Mesothelial cell of epicardium (in vitro differentiated cells): ENCODE measurements at regions not wholly inside any gene's neighbourhood (a gene's known extent, or its start where the extent isn't known, plus 50 kb on each side); places are given as distances from the start of the nearest gene placed in this dataset.
"Not testable (repeated sequence)": the region's sequence is repeated elsewhere in the genome, so short reads cannot be mapped to it uniquely, and the experiment has no call there.

Experiments
- DNase-seq, 2 experiments: peaks; one replicate each; pipeline ENCODE4 v3.0.0; 2021; ENCODE audit warnings: low spot score in 2 of 2; ENCODE audit not compliant: unreplicated experiment in 2 of 2
- H3K27ac Mint-ChIP-seq: 2 replicates; pipeline ENCODE4 v1.8.0; 2021; ENCODE audit warnings: mixed read lengths
- H3K27me3 Mint-ChIP-seq: 2 replicates; pipeline ENCODE4 v1.8.0; 2021; ENCODE audit warnings: low read depth, mixed read lengths
- H3K36me3 Mint-ChIP-seq: 2 replicates; pipeline ENCODE4 v1.8.0; 2021; ENCODE audit warnings: mixed read lengths
- H3K4me1 Mint-ChIP-seq: 2 replicates; pipeline ENCODE4 v1.8.0; 2021; ENCODE audit warnings: mixed read lengths
- H3K4me3 Mint-ChIP-seq: 2 replicates; pipeline ENCODE4 v1.8.0; 2021; ENCODE audit warnings: mild to moderate bottlenecking, moderate library complexity, mixed read lengths
- H3K9me3 Mint-ChIP-seq: 2 replicates; pipeline ENCODE4 v1.8.0; 2021; ENCODE audit warnings: mixed read lengths
- TF ChIP-seq, protein P1 (sequence below): fragments of 200-600 bp; sonication (generic); IDR thresholded peaks from one replicate; pipeline ENCODE4 v1.5.0; 2021; ENCODE audit warnings: antibody characterized with exemption; ENCODE audit not compliant: unreplicated experiment

DNA sequence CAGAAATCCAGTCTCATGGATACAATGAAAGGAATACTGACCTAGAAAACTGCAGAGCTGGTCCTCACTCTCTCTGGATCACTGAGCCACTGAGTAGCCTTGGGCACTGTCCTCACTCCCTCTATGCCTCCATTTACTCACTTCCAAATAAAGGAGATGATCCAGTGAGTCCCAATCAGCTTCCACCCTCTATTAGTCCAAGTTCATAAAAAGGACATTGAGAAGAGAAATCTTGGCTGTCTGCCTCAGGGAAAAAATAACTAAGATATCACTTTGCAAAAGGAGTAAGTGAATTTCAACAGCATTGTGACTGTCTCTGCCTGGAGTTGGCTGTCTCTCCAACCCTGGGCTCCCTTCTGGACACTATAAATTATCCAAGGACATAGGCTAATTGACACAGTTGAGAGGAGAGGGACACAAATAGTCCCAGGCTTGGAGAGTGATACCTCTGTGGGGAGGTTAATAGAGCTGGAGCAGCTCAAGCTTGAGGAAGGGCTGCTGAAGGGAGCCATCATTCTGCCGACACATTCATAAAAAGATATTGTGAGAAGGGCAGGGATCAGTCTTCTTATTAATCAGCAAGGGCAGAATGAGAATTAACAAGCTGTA lies 572.3 kb downstream of the RAB28 start:
- Mint-ChIP-seq H3K4me3 (no peak overlapping the region), H3K27me3 (no peaks in the 10 kb centered on the region), H3K9me3 (peaks cover 21% of the 10 kb centered on the region), H3K4me1 (no peaks in the 10 kb centered on the region), H3K36me3 (no peaks in the 10 kb centered on the region), H3K27ac (no peak overlapping the region)
- DNase-seq = no peak
- TF ChIP-seq, protein P1, sequence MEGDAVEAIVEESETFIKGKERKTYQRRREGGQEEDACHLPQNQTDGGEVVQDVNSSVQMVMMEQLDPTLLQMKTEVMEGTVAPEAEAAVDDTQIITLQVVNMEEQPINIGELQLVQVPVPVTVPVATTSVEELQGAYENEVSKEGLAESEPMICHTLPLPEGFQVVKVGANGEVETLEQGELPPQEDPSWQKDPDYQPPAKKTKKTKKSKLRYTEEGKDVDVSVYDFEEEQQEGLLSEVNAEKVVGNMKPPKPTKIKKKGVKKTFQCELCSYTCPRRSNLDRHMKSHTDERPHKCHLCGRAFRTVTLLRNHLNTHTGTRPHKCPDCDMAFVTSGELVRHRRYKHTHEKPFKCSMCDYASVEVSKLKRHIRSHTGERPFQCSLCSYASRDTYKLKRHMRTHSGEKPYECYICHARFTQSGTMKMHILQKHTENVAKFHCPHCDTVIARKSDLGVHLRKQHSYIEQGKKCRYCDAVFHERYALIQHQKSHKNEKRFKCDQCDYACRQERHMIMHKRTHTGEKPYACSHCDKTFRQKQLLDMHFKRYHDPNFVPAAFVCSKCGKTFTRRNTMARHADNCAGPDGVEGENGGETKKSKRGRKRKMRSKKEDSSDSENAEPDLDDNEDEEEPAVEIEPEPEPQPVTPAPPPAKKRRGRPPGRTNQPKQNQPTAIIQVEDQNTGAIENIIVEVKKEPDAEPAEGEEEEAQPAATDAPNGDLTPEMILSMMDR = no peak

DNA sequence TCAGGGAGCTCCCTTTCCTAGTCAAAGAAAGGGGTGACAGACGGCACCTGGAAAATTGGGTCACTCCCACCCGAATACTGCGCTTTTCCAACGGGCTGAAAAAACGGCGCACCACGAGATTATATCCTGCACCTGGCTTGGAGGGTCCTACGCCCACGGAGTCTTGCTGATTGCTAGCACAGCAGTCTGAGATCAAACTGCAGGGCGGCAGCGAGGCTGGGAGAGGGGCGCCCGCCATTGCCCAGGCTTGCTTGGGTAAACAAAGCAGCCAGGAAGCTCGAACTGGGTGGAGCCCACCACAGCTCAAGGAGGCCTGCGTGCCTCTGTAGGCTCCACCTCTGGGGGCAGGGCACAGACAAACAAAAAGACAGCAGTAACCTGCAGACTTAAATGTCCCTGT lies 580.5 kb downstream of the RAB28 start:
- not testable (repeated sequence) for H3K4me1 Mint-ChIP-seq, H3K4me3 Mint-ChIP-seq, H3K36me3 Mint-ChIP-seq, H3K27ac Mint-ChIP-seq, H3K27me3 Mint-ChIP-seq, H3K9me3 Mint-ChIP-seq, DNase-seq

DNA sequence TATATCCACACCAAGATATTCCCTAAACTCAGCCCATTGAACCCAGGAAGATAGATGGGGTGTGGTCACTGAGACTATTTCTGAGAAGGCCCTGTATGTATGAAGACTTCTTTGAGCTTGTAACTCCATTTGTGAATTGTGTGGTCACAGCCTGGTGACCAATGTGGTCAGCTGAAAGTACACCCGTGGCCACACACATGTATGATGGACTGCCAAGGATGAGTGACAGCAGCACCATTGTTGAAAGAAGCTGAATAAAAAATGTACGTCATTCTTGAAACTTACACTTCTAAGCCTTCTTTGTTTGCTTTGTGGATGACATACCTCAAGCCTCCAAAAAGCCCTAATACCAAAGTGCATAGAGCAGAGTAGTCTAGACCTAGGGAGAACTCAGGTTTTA lies 581.4 kb downstream of the RAB28 start:
- Mint-ChIP-seq H3K4me1 (no peaks in the 10 kb centered on the region), H3K9me3 (peaks cover 4% of the 10 kb centered on the region), H3K36me3 (no peaks in the 10 kb centered on the region), H3K4me3 (no peak overlapping the region), H3K27me3 (peaks cover 1% of the 10 kb centered on the region), H3K27ac (no peak overlapping the region)
- TF ChIP-seq, protein P1 = no peak
- no peak for DNase-seq

DNA sequence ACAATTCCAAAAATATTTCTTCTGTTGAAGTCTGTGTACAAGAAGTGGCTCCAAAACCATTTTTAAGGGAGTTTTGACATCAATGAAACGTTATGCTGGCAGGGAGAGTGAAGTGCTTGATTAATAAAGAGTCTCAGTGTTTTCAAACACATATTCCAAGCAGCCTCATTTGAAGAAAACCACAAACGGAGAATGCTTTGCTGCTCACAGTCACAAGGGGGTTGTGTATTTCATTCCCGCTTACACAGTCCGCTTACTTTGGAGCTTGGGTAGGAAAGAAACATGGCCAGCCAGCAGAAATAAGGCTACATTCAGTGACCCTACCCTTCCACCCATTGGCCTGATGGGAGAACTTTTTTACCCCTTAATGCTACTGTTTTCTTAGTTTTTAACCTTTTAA lies 586.2 kb downstream of the RAB28 start:
- no peaks in the 10 kb centered on the region for H3K9me3 Mint-ChIP-seq
- no peak overlapping the region for H3K4me3 Mint-ChIP-seq
- no peak overlapping the region for H3K27ac Mint-ChIP-seq
- no peak for DNase-seq
- TF ChIP-seq, protein P1 = no peak
- H3K4me1 Mint-ChIP-seq = no peaks in the 10 kb centered on the region
- H3K36me3 Mint-ChIP-seq = no peaks in the 10 kb centered on the region
- H3K27me3 Mint-ChIP-seq = peaks cover 1% of the 10 kb centered on the region

DNA sequence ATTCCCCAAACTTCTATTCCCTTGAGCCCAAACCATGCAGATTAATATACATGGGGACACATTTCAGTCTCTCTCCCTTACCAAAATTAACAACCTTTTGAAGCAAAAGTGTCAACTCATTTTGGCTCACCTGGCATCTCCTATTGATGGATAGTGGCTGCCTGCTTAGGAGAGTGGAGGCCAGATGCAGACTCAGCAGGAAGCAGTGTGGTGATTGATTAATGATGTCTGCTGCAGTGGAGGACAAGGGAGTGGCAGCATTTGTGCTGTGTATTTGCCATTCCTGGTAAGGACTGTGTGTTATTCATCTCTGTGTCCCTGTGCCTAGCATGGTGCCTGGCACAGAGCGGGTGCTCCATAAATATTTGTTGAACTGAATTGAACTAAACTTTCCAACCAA lies 590.1 kb downstream of the RAB28 start:
- Mint-ChIP-seq H3K4me1 (no peaks in the 10 kb centered on the region), H3K4me3 (no peak overlapping the region), H3K9me3 (no peaks in the 10 kb centered on the region), H3K36me3 (no peaks in the 10 kb centered on the region), H3K27ac (no peak overlapping the region), H3K27me3 (no peaks in the 10 kb centered on the region)
- DNase-seq = no peak
- TF ChIP-seq, protein P1 = no peak

DNA sequence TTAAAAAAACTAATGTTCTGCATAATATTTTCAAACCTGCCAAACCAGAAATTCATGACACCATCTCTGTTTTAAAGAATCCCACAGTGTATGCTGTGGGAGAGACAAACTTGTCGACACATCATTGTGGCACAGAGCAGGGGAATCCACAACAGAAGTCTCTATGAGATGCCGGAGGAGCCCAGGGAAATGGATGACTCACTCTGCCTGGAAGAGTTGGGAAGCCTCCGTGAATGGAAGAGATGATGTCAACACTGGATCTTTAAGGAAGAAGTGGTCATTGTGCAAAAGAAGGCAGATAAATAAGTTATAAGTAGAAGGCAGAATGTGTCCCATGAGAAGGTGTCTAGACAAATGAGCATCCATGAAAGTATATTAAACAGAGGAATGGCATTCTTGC lies 595.1 kb downstream of the RAB28 start:
- H3K9me3 Mint-ChIP-seq = peaks cover 4% of the 10 kb centered on the region
- no peak overlapping the region for H3K4me3 Mint-ChIP-seq
- TF ChIP-seq, protein P1 = no peak
- peaks cover 4% of the 10 kb centered on the region for H3K4me1 Mint-ChIP-seq
- DNase-seq = no peak
- H3K27me3 Mint-ChIP-seq = no peaks in the 10 kb centered on the region
- H3K36me3 Mint-ChIP-seq = no peaks in the 10 kb centered on the region
- H3K27ac Mint-ChIP-seq = no peak overlapping the region
